DMS53 treated with DMSO at 0.1 percent for 48 hours (cell line): ENCODE measurements at regions not wholly inside any gene's neighbourhood (a gene's known extent, or its start where the extent isn't known, plus 50 kb on each side); places are given as distances from the start of the nearest gene placed in this dataset.
"Not testable (repeated sequence)": the region's sequence is repeated elsewhere in the genome, so short reads cannot be mapped to it uniquely, and the experiment has no call there.

Source experiments
- DNase-seq: peaks from one replicate; lab custom pipeline; 2025; ENCODE audit not compliant: unreplicated experiment; lab: John Stamatoyannopoulos, UW

- peak; percentile 3 for DNase-seq
These were observed 62.6 kb upstream of the PHF21A start for GRCh38 chr11:46183819-46184218.

DNA sequence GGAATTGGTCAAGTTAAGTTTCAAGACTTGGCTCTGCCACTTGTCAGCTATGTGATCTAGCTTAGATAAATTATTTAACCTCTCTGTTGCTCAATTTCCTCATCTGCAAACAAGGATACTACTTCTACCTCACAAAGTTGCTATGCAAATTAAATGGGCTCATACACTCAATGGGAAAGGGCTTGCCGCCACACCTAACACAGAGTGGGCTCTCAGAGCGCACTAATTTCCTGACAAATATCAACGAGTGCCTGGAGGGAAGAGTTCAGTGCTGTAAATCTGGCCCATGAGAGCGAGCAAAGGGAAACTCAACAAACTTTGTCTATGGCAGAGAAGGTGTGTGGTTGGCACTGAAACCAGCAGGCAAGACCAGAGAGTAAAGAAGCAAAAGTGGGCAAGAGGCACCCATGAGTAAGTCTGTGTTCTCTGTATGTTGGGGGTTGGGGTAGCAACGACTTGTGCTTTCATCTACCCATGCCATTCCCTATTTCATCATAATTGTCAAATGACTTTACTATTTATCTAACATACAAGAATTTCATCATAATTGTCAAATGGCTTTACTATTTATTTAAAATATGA lies 60.7 kb upstream of the PHF21A start:
- DNase-seq, result no peak

GRCh38 chr11:46181387-46181786 lies 60.1 kb upstream of the PHF21A start:
- DNase-seq, result no peak

- no peak for DNase-seq
These were observed 59.5 kb upstream of the PHF21A start for GRCh38 chr11:46180736-46181135.

DNA sequence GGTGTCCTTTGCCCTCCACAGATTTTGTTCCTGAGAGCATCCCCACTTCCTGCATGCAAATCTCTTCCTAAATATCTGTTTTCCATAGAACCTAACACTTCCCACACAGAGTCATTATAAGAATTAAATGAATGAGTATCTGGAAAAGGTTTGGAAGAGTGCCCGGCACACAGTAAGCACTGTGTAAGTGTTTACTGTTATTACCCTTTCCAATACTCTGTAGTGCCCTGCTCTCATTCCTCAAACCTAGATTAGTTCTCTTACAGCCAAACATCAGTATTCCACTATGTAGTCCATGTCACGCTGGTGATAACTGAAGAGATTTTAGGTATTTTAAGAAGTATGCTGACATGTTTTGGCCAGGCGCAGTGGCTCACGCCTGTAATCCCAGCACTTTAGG lies 57.3 kb upstream of the PHF21A start:
- DNase-seq, result no peak

DNA sequence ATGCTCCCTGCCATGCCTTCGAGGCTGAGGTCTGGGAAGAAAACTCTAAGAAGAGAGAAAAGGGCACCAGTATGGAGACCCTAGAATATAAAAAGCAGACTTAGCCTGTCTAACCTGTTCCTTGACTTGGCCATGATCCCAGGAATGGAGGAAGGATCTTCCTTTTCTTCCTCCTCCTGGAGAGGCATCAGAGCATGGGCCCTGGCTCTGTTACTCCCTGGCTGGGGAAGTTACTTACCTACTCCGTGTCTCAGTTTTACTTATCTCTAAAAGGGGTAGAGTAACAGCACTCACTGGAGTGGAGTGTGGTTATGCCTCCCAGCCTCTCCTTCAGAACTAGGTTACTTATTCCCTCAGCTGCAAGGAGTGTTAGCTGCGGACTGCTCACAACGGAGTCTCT lies 55.2 kb upstream of the PHF21A start:
- no peak for DNase-seq

GRCh38 chr11:46175401-46176002 lies 54.2 kb upstream of the PHF21A start:
- DNase-seq, result no peak

DNA sequence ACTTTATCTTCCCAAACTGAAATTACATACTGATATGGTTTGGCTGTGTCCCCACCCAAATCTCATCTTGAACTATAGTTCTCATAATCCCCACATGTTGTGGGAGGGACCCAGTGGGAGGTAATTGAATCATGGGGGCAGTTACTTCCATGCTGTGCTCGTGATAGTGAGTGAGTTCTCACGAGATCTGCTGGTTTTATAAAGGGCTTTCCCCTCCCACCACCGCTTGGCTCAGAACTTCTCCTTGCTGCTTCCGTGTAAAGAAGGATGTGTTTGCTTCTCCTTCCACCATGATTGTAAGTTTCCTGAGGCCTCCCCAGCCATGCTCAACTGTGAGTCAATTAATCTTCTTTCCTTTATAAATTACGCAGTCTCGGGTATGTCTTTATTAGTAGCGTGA lies 50.4 kb upstream of the PHF21A start:
- DNase-seq, result not testable (repeated sequence)
